ENCODE measurements at regions not wholly inside any gene's neighbourhood (a gene's known extent, or its start where the extent isn't known, plus 50 kb on each side); places are given as distances from the start of the nearest gene placed in this dataset.

DNA sequence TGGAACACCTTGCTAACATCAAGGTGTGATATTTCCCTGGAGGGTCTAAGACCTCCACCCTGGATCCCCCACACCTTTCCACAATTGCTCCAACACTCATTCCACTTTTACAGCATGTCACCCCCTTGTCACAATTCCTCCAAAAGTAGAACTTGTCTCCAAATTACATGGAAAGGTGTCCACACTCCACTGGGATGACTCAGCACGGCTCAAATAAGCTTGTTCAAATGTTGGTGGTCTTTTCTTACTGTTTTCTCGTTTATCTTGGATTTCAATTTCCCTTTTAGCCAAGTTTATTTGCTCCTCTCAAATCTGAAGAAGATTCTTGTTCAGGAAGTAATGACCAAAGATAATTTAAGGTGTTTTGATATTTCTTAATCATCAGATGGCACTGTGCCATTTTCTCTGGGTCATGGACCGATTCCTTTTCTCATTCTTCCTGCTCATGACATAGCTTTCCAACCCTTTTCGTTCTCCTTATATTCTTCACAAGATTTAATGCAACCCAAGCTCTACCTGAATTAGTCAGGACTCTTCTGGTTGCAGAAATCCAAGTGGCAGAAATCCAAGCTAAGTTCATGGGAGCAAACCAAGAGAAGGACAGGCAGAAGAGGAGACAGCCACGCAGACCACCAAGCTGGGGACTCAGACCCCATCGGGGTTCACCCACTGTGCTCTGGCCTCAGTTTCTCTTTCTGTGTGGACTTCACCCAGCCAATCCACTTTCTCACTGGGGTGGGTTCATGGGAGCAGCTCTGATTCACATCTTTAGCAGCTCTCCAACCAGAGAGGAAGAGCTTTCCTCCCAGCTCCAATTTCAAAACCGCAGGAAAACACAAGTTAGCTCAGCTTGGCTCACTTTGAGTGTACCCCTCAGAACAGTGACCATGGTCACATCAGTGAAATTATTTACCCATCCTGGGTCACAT is 110.5 kb upstream of the CDYL start:
- TF ChIP-seq, protein P1, sequence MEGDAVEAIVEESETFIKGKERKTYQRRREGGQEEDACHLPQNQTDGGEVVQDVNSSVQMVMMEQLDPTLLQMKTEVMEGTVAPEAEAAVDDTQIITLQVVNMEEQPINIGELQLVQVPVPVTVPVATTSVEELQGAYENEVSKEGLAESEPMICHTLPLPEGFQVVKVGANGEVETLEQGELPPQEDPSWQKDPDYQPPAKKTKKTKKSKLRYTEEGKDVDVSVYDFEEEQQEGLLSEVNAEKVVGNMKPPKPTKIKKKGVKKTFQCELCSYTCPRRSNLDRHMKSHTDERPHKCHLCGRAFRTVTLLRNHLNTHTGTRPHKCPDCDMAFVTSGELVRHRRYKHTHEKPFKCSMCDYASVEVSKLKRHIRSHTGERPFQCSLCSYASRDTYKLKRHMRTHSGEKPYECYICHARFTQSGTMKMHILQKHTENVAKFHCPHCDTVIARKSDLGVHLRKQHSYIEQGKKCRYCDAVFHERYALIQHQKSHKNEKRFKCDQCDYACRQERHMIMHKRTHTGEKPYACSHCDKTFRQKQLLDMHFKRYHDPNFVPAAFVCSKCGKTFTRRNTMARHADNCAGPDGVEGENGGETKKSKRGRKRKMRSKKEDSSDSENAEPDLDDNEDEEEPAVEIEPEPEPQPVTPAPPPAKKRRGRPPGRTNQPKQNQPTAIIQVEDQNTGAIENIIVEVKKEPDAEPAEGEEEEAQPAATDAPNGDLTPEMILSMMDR (IDR thresholded peaks at IDR 0.05), result no peak
- no peak for TF ChIP-seq POLR2A (IDR thresholded peaks at IDR 0.05)
- intact Hi-C loops (cut with DNase I; ENCODE audit: low total_unique reads), result no loop called here
- peak in 1 of 2 donors; percentile 50 for DNase-seq (ENCODE audit: low spot score in 2 of 2)
- no peak overlapping the region for H3K4me3 ChIP-seq (ENCODE audit: low read depth, poor library complexity, severe bottlenecking)
- WGBS, 2 donors, result 70 to 77% methylated on average over 7 of the region's 7 CpGs

- 94 to 97% methylated on average over 6 of the region's 6 CpGs for WGBS, 2 donors
- TF ChIP-seq POLR2A (IDR thresholded peaks at IDR 0.05), result no peak
- TF ChIP-seq, protein P1 (IDR thresholded peaks at IDR 0.05), result no peak
- H3K4me3 ChIP-seq (ENCODE audit: low read depth, poor library complexity, severe bottlenecking), result no peak overlapping the region
- peak in 1 of 2 donors; percentile 60 for DNase-seq (ENCODE audit: low spot score in 2 of 2)
- intact Hi-C loops (cut with DNase I; ENCODE audit: low total_unique reads), result no loop called here
These were observed 111.3 kb upstream of the CDYL start for GRCh38 chr6:4664911-4665310.

DNA sequence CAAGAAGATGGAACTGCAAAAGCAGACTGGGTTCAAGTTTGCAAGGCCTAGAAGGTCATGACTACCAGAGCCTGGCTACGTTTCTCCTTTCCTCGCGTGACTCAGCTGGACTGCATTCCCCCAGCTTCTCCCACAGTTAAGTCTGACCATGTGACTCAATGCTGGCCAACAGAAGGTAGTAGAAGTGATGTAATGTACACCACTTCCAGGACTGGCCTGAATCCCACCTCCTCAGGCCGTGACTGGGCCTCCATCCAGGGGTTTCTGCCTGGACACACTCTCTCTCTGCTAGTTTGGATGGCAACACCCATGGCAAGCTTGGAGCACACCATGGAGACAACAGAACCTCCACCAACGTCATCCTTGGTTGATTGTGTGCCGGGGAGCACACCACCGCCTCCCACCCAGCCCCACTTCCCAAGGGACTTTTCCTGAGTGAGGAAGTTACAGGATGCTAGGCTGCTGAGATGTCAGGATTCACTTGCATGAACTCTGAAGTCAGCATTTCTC is 112.0 kb upstream of the CDYL start:
- TF ChIP-seq, protein P1 (IDR thresholded peaks at IDR 0.05), result no peak
- no peak for TF ChIP-seq POLR2A (IDR thresholded peaks at IDR 0.05)
- H3K4me3 ChIP-seq (ENCODE audit: low read depth, poor library complexity, severe bottlenecking), result no peak overlapping the region
- WGBS, 2 donors, result 42 to 53% methylated on average over 7 of the region's 7 CpGs
- peak; percentile 74 to 94 for DNase-seq (ENCODE audit: low spot score in 2 of 2)
- intact Hi-C loops (cut with DNase I; ENCODE audit: low total_unique reads), result no loop called here

- TF ChIP-seq POLR2A (IDR thresholded peaks at IDR 0.05), result no peak
- TF ChIP-seq, protein P1 (IDR thresholded peaks at IDR 0.05), result no peak
- 84 to 87% methylated on average over 7 of the region's 7 CpGs for WGBS, 2 donors
- DNase-seq (ENCODE audit: low spot score in 2 of 2), result peak in 1 of 2 donors; percentile 39
- H3K4me3 ChIP-seq (ENCODE audit: low read depth, poor library complexity, severe bottlenecking), result no peak overlapping the region
- intact Hi-C loops (cut with DNase I; ENCODE audit: low total_unique reads), result no loop called here
These were observed 113.3 kb upstream of the CDYL start for GRCh38 chr6:4662886-4663285.

GRCh38 chr6:4661391-4661790 is 114.8 kb upstream of the CDYL start:
- WGBS, 2 donors, result 96 to 99% methylated on average over 8 of the region's 8 CpGs
- intact Hi-C loops (cut with DNase I; ENCODE audit: low total_unique reads), result no loop called here
- TF ChIP-seq, protein P1 (IDR thresholded peaks at IDR 0.05), result no peak
- TF ChIP-seq POLR2A (IDR thresholded peaks at IDR 0.05), result no peak
- peak in 1 of 2 donors; percentile 72 for DNase-seq (ENCODE audit: low spot score in 2 of 2)
- H3K4me3 ChIP-seq (ENCODE audit: low read depth, poor library complexity, severe bottlenecking), result no peak overlapping the region

All from lower leg skin (tissue), 4 donors.